NCI-H446 treated with DMSO at 0.1 percent for 48 hours (cell line): ENCODE measurements at regions not wholly inside any gene's neighbourhood (a gene's known extent, or its start where the extent isn't known, plus 50 kb on each side); places are given as distances from the start of the nearest gene placed in this dataset.
"Not testable (repeated sequence)": the region's sequence is repeated elsewhere in the genome, so short reads cannot be mapped to it uniquely, and the experiment has no call there.

Experiments used
- DNase-seq: peaks from one replicate; lab custom pipeline; 2025; lab: John Stamatoyannopoulos, UW

GRCh38 chr5:87138091-87138805 lies 129.4 kb upstream of the RASA1 start:
- no peak for DNase-seq

- no peak for DNase-seq
These were observed 127.9 kb upstream of the RASA1 start for GRCh38 chr5:87139795-87140194.

- DNase-seq, result no peak
These were observed 126.1 kb upstream of the RASA1 start for GRCh38 chr5:87141544-87141943.

GRCh38 chr5:87145853-87146252 lies 121.8 kb upstream of the RASA1 start:
- DNase-seq, result not testable (repeated sequence)

GRCh38 chr5:87147441-87147840 lies 120.2 kb upstream of the RASA1 start:
- no peak for DNase-seq

- no peak for DNase-seq
These were observed 117.1 kb upstream of the RASA1 start for GRCh38 chr5:87150630-87151029.

- DNase-seq, result no peak
These were observed 116.1 kb upstream of the RASA1 start for GRCh38 chr5:87151547-87151946.

- DNase-seq, result no peak
These were observed 114.8 kb upstream of the RASA1 start for GRCh38 chr5:87152886-87153285.

GRCh38 chr5:87154191-87154590 lies 113.5 kb upstream of the RASA1 start:
- no peak for DNase-seq

- no peak for DNase-seq
These were observed 112.6 kb upstream of the RASA1 start for GRCh38 chr5:87155106-87155505.

GRCh38 chr5:87156631-87157030 lies 111.1 kb upstream of the RASA1 start:
- no peak for DNase-seq

- DNase-seq, result no peak
These were observed 103.3 kb upstream of the RASA1 start for GRCh38 chr5:87164409-87164808.

GRCh38 chr5:87169300-87169991 lies 98.2 kb upstream of the RASA1 start:
- no peak for DNase-seq

GRCh38 chr5:87170799-87171198 lies 96.9 kb upstream of the RASA1 start:
- no peak for DNase-seq

GRCh38 chr5:87182649-87183048 lies 85.0 kb upstream of the RASA1 start:
- DNase-seq, result no peak

- DNase-seq, result no peak
These were observed 83.8 kb upstream of the RASA1 start for GRCh38 chr5:87183896-87184295.

- DNase-seq, result no peak
These were observed 83.1 kb upstream of the RASA1 start for GRCh38 chr5:87184605-87185004.

GRCh38 chr5:87185838-87186237 lies 81.8 kb upstream of the RASA1 start:
- no peak for DNase-seq

GRCh38 chr5:87188391-87188790 lies 79.3 kb upstream of the RASA1 start:
- DNase-seq, result no peak

GRCh38 chr5:87190041-87190440 lies 77.6 kb upstream of the RASA1 start:
- DNase-seq, result no peak

GRCh38 chr5:87190687-87191086 lies 77.0 kb upstream of the RASA1 start:
- DNase-seq, result no peak

GRCh38 chr5:87191645-87192044 lies 76.0 kb upstream of the RASA1 start:
- DNase-seq, result no peak

GRCh38 chr5:87195104-87195591 lies 72.5 kb upstream of the RASA1 start:
- no peak for DNase-seq

GRCh38 chr5:87195616-87196015 lies 72.1 kb upstream of the RASA1 start:
- DNase-seq, result no peak
